ENCODE measurements at regions not wholly inside any gene's neighbourhood (a gene's known extent, or its start where the extent isn't known, plus 50 kb on each side); places are given as distances from the start of the nearest gene placed in this dataset.

- TF ChIP-seq CTCF (IDR thresholded peaks at IDR 0.05) = no peak
- TF ChIP-seq EP300 (IDR thresholded peaks at IDR 0.05) = no peak
These were observed 69.5 kb downstream of the SEC61G start for GRCh38 chr7:54689394-54690049.
